ENCODE measurements at regions not wholly inside any gene's neighbourhood (a gene's known extent, or its start where the extent isn't known, plus 50 kb on each side); places are given as distances from the start of the nearest gene placed in this dataset.

- no peak overlapping the region for H3K27ac ChIP-seq (ENCODE audit: low read depth, low read length)
- no peak for DNase-seq (ENCODE audit: insufficient read length, low spot score, missing footprints)
- H3K4me1 ChIP-seq (ENCODE audit: insufficient read depth, low read length), result no peaks in the 10 kb centered on the region
- H3K36me3 ChIP-seq (ENCODE audit: insufficient read depth, low read length), result no peaks in the 10 kb centered on the region
- peaks cover 3% of the 10 kb centered on the region for H3K9me3 ChIP-seq (ENCODE audit: low read depth, low read length)
- H2AFZ ChIP-seq (ENCODE audit: low read length), result no peak overlapping the region
- no peaks in the 10 kb centered on the region for H4K20me1 ChIP-seq (ENCODE audit: insufficient read depth, low read length)
- H3K27me3 ChIP-seq (ENCODE audit: insufficient read depth, low read length), result peaks cover 24% of the 10 kb centered on the region
- no peak overlapping the region for H3K4me3 ChIP-seq (ENCODE audit: insufficient read depth, low read length)
- no peaks in the 10 kb centered on the region for H3K79me2 ChIP-seq (ENCODE audit: insufficient read depth, low read length)
- no peak for TF ChIP-seq CTCF (IDR thresholded peaks at IDR 0.05; ENCODE audit: extremely low read depth, low read depth, low read length)
- H3K4me2 ChIP-seq (ENCODE audit: insufficient read depth, low read length), result no peak overlapping the region
Measured at GRCh38 chr9:109619310-109619709, 121.2 kb upstream of the PTPN3 start.

DNA sequence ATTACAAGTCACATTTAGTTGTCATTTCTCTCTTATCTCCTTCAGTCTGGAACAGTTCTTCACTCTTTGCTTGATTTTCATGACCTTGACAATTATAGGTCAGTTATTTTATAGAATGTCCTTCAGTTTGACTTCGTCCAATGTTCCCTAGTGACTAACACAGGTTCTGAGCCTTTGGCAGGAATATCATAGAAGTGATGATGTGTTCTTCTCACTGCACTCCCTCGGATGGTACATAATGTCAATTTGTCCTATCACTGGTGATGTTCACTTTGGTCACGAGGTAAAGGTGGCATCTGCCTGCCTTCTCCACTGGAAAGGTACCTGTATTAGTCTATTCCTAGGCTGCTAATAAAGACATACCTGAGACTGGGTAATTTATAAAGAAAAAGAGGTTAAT lies 126.0 kb upstream of the PTPN3 start:
- H3K9me3 ChIP-seq (ENCODE audit: low read depth, low read length), result no peaks in the 10 kb centered on the region
- no peak overlapping the region for H3K4me3 ChIP-seq (ENCODE audit: insufficient read depth, low read length)

GRCh38 chr9:109624896-109625295 lies 126.8 kb upstream of the PTPN3 start:
- Histone ChIP-seq H3K4me1 (ENCODE audit: insufficient read depth, low read length) (no peaks in the 10 kb centered on the region), H3K36me3 (ENCODE audit: insufficient read depth, low read length) (no peaks in the 10 kb centered on the region), H3K27me3 (ENCODE audit: insufficient read depth, low read length) (peaks cover 40% of the 10 kb centered on the region), H3K27ac (ENCODE audit: low read depth, low read length) (no peak overlapping the region), H2AFZ (ENCODE audit: low read length) (no peak overlapping the region), H3K4me2 (ENCODE audit: insufficient read depth, low read length) (no peak overlapping the region), H3K79me2 (ENCODE audit: insufficient read depth, low read length) (no peaks in the 10 kb centered on the region), H3K4me3 (ENCODE audit: insufficient read depth, low read length) (no peak overlapping the region), H4K20me1 (ENCODE audit: insufficient read depth, low read length) (no peaks in the 10 kb centered on the region), H3K9me3 (ENCODE audit: low read depth, low read length) (no peaks in the 10 kb centered on the region)
- DNase-seq (ENCODE audit: insufficient read length, low spot score, missing footprints), result peak; percentile 77
- TF ChIP-seq CTCF (IDR thresholded peaks at IDR 0.05; ENCODE audit: extremely low read depth, low read depth, low read length), result no peak

More for the DNA sequence above, 126.0 kb upstream of the PTPN3 start:
- Histone ChIP-seq H3K36me3 (ENCODE audit: insufficient read depth, low read length) (no peaks in the 10 kb centered on the region), H3K4me1 (ENCODE audit: insufficient read depth, low read length) (no peaks in the 10 kb centered on the region), H4K20me1 (ENCODE audit: insufficient read depth, low read length) (no peaks in the 10 kb centered on the region), H3K27ac (ENCODE audit: low read depth, low read length) (no peak overlapping the region), H3K27me3 (ENCODE audit: insufficient read depth, low read length) (peaks cover 41% of the 10 kb centered on the region), H3K4me2 (ENCODE audit: insufficient read depth, low read length) (no peak overlapping the region), H2AFZ (ENCODE audit: low read length) (no peak overlapping the region), H3K79me2 (ENCODE audit: insufficient read depth, low read length) (no peaks in the 10 kb centered on the region)
- no peak for DNase-seq (ENCODE audit: insufficient read length, low spot score, missing footprints)
- no peak for TF ChIP-seq CTCF (IDR thresholded peaks at IDR 0.05; ENCODE audit: extremely low read depth, low read depth, low read length)

- DNase-seq (ENCODE audit: insufficient read length, low spot score, missing footprints), result no peak
- Histone ChIP-seq H3K4me1 (ENCODE audit: insufficient read depth, low read length) (no peaks in the 10 kb centered on the region), H3K4me2 (ENCODE audit: insufficient read depth, low read length) (no peak overlapping the region), H3K27ac (ENCODE audit: low read depth, low read length) (no peak overlapping the region), H3K27me3 (ENCODE audit: insufficient read depth, low read length) (peaks cover 30% of the 10 kb centered on the region), H3K4me3 (ENCODE audit: insufficient read depth, low read length) (no peak overlapping the region), H3K9me3 (ENCODE audit: low read depth, low read length) (no peaks in the 10 kb centered on the region), H2AFZ (ENCODE audit: low read length) (no peak overlapping the region), H3K36me3 (ENCODE audit: insufficient read depth, low read length) (no peaks in the 10 kb centered on the region), H4K20me1 (ENCODE audit: insufficient read depth, low read length) (no peaks in the 10 kb centered on the region), H3K79me2 (ENCODE audit: insufficient read depth, low read length) (no peaks in the 10 kb centered on the region)
- no peak for TF ChIP-seq CTCF (IDR thresholded peaks at IDR 0.05; ENCODE audit: extremely low read depth, low read depth, low read length)
Measured at GRCh38 chr9:109627042-109627441, 128.9 kb upstream of the PTPN3 start.

Data from osteoblast (primary cell).